ENCODE measurements at regions not wholly inside any gene's neighbourhood (a gene's known extent, or its start where the extent isn't known, plus 50 kb on each side); places are given as distances from the start of the nearest gene placed in this dataset.
"Not testable (repeated sequence)": the region's sequence is repeated elsewhere in the genome, so short reads cannot be mapped to it uniquely, and the experiment has no call there.

- 85 to 91% methylated on average over 5 of the region's 5 CpGs for WGBS, 2 donors
- no peak overlapping the region for H3K4me3 ChIP-seq
- H3K4me1 ChIP-seq = peaks cover 0 to 34% (median 7%) of the 10 kb centered on the region in 3 donors
- intact Hi-C loops (cut with DNase I) = no loop called here
- H3K36me3 ChIP-seq = peaks cover 0 to 28% (median 0%) of the 10 kb centered on the region in 3 donors
- no peak for DNase-seq
- no peak overlapping the region for H3K27ac ChIP-seq
- no peaks in the 10 kb centered on the region for H3K27me3 ChIP-seq
- no peak for TF ChIP-seq POLR2A (IDR thresholded peaks at IDR 0.05)
- no peaks in the 10 kb centered on the region for H3K9me3 ChIP-seq
Observed at GRCh38 chr19:7400815-7401214, 52.1 kb downstream of the ARHGEF18 start.

- Histone ChIP-seq H3K36me3 (peaks cover 0 to 28% (median 0%) of the 10 kb centered on the region in 3 donors), H3K27me3 (no peaks in the 10 kb centered on the region), H3K4me1 (peaks cover 0 to 25% (median 0%) of the 10 kb centered on the region in 3 donors), H3K4me3 (no peak overlapping the region), H3K9me3 (no peaks in the 10 kb centered on the region), H3K27ac (no peak overlapping the region)
- DNase-seq = no peak
- no peak for TF ChIP-seq CTCF (IDR thresholded peaks at IDR 0.05)
- TF ChIP-seq POLR2A (IDR thresholded peaks at IDR 0.05) = no peak
- intact Hi-C loops (cut with DNase I) = no loop called here
- 92 to 100% methylated on average over 3 of the region's 3 CpGs for WGBS, 2 donors
Observed at GRCh38 chr19:7401694-7402093, 53.0 kb downstream of the ARHGEF18 start.

- intact Hi-C loops (cut with DNase I); H3K4me1 ChIP-seq; H3K27ac ChIP-seq; DNase-seq; H3K27me3 ChIP-seq; H3K9me3 ChIP-seq; H3K4me3 ChIP-seq: not testable (repeated sequence)
- WGBS, 2 donors = 88 to 100% methylated on average over 5 of the region's 5 CpGs
- peaks cover 0 to 28% (median 0%) of the 10 kb centered on the region in 3 donors for H3K36me3 ChIP-seq
Observed at GRCh38 chr19:7405482-7405881, 56.7 kb downstream of the ARHGEF18 start.

GRCh38 chr19:7408251-7408650, 59.5 kb downstream of the ARHGEF18 start:
- no peak overlapping the region for H3K4me3 ChIP-seq
- no peaks in the 10 kb centered on the region for H3K27me3 ChIP-seq
- peaks cover 0 to 22% (median 3%) of the 10 kb centered on the region in 3 donors for H3K36me3 ChIP-seq
- H3K4me1 ChIP-seq = peaks cover 0 to 19% (median 0%) of the 10 kb centered on the region in 3 donors
- intact Hi-C loops (cut with DNase I) = no loop called here
- H3K9me3 ChIP-seq = no peaks in the 10 kb centered on the region
- TF ChIP-seq POLR2A (IDR thresholded peaks at IDR 0.05) (no peak), CTCF (IDR thresholded peaks at IDR 0.05) (no peak)
- H3K27ac ChIP-seq = no peak overlapping the region
- WGBS, 2 donors = 75 to 88% methylated on average over 5 of the region's 5 CpGs
- DNase-seq = no peak

GRCh38 chr19:7410946-7411345, 62.2 kb downstream of the ARHGEF18 start:
- TF ChIP-seq CTCF (IDR thresholded peaks at IDR 0.05) (no peak), POLR2A (IDR thresholded peaks at IDR 0.05) (no peak)
- no peaks in the 10 kb centered on the region for H3K9me3 ChIP-seq
- intact Hi-C loops (cut with DNase I) = no loop called here
- WGBS, 2 donors = 56 to 60% methylated on average over 1 of the region's 1 CpG
- H3K27ac ChIP-seq = peak overlapping the region in 2 of 4 donors; percentile 25 to 33
- H3K36me3 ChIP-seq = peaks cover 0 to 9% (median 3%) of the 10 kb centered on the region in 3 donors
- no peak for DNase-seq
- H3K27me3 ChIP-seq = no peaks in the 10 kb centered on the region
- H3K4me3 ChIP-seq = no peak overlapping the region
- peaks cover 0 to 31% (median 0%) of the 10 kb centered on the region in 3 donors for H3K4me1 ChIP-seq

GRCh38 chr19:7413629-7414028, 64.9 kb downstream of the ARHGEF18 start:
- WGBS, 2 donors = 67 to 76% methylated on average over 6 of the region's 6 CpGs
- Histone ChIP-seq H3K27me3 (no peaks in the 10 kb centered on the region), H3K9me3 (no peaks in the 10 kb centered on the region), H3K27ac (no peak overlapping the region), H3K4me3 (no peak overlapping the region), H3K36me3 (peaks cover 0 to 9% (median 3%) of the 10 kb centered on the region in 3 donors), H3K4me1 (peaks cover 0 to 43% (median 3%) of the 10 kb centered on the region in 3 donors)
- no peak for TF ChIP-seq POLR2A (IDR thresholded peaks at IDR 0.05)
- no peak for TF ChIP-seq CTCF (IDR thresholded peaks at IDR 0.05)
- intact Hi-C loops (cut with DNase I) = no loop called here
- no peak for DNase-seq

All from esophagus squamous epithelium (tissue), 5 donors.